ENCODE measurements at regions not wholly inside any gene's neighbourhood (a gene's known extent, or its start where the extent isn't known, plus 50 kb on each side); places are given as distances from the start of the nearest gene placed in this dataset.

DNA sequence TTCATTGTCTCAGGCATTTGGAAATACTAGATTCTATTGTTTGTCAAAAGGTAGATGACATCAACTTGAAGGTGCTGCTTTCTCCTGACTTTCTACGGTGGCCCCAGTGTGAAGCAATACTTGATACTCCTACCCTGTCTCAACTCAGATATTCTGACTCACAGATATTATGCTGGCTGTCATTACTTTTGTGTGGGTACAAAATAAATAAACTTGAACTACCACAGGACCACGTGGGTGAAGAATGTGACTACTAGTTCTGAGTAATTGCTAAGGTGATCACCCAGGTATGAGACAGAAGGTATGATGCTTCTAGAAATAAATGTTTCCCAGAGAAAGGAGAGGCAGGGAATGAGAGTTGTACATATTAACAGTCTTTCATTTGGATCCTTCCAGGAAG is 275.3 kb upstream of the SPOCK3 start:
- no peak for DNase-seq

DNA sequence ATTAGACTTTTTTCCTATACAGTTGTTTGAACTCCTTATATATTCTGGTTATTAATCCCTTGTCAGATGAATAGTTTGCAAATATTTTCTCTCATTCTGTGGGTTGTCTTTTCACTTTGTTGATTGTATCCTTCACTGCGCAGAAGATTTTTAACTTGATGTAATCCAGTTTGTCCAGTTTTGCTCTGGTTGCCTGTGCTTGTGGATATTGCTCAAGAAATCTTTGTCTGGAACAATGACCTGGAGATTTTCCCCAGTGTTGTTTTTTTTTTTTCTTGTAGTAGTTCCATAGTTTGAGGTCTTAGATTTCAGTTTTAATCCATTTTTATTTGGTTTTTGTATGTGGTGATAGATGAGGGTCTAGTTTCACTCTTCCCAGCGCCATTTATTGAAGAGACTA is 289.8 kb upstream of the SPOCK3 start:
- no peak for DNase-seq

DNA sequence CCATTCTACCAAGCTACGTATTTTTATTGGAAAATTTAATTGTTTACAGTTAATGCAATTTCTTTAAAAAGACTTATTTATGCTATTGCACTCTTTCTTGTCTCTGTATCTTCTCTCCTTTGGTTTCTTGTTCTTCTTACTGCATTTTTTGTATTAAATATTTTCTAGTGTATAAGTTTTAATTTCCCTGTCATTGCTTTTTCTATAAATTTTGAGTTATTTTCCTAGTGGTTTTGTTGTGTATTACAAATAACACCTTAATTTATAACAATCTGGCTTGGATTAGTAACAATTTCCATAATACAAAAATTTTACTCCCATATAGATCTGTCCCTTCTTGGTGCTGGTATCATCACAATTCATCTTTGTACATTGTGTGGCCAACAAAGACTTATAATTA is 303.5 kb upstream of the SPOCK3 start:
- DNase-seq, result no peak

DNA sequence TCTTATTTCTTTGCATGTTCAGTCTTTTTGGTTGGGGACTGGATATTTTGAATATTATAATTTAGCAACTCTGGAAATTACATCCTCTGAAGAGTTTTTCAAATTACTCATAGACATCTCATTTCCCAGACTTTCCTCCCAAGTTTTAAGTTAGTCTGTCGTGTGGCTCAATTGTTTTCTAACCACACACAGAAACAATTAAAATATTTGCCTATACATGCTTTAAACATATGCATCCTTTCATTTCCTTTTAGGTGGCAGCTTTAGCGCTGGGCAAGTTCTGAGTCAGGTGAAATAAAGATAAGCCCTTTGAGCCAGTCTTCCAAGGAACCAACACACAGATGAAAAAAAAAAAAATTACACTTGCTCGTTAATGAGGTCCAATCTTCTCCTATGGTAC is 307.0 kb upstream of the SPOCK3 start:
- no peak for DNase-seq

DNA sequence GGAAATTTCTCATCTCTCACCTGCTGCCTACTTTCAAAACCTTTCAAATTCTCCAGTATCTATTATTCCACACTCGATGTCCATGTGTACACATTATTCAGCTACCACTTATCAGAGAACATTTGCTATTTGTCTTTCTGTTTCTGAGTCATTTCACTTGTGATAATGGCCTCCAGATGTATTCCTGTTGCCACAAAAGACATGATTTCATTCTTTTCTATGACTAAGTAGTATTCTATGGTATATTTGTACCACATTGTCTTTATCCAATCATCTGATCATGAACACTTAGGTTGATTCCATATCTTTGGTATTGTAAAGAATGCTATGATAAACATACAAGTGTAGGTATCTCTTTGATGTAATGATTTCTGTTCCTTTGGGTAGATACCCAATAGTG is 310.1 kb upstream of the SPOCK3 start:
- DNase-seq, result no peak

DNA sequence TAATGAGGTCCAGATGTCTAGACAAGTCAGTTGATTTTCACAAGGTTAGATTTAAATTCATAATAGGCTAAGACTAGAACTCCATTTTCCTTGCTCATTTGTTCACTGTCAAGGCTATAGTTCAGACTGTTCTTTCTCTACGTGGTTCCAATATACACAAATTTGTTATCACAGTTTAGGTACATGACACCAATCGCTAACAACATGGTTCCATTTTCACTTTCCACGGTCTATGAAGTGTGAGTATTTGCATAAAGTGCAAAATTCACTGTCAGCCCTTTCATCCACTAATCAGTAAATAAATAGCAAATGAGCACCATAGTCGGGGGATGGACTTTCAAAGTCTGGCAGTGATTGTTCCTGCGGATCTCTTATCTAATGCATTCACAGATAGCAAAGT is 315.7 kb upstream of the SPOCK3 start:
- no peak for DNase-seq

DNA sequence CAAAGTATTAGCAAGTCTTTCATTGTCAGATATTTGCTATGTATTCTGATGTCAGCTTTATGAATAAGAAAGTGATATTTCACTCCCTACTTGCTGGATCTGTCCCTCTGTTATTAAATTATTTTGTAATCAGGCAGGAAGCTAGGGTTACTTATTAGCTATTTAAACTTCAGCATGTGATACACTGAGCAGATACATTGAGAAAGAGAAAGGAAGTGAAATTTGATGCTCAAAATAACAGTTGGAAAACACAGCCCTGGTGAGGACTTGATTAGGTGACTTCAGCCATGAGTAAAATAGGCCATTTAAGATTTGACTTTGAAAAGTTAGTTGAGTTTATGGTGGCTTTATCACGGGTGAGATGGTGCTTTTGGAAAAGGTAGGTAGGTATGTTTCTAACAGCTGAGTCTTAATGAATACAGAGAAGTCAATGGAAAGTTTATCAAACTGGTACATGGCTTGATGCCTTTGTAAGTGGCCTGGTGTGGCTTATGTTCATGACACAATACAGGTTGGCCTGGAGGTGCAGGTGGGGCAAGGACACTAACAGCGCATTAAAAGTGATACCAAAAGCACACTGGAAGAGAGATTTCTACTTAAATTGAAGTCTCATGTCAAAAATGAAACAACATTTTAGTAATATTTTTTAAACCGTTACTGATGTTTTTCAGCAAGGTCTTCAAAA is 321.2 kb upstream of the SPOCK3 start:
- no peak for DNase-seq

DNA sequence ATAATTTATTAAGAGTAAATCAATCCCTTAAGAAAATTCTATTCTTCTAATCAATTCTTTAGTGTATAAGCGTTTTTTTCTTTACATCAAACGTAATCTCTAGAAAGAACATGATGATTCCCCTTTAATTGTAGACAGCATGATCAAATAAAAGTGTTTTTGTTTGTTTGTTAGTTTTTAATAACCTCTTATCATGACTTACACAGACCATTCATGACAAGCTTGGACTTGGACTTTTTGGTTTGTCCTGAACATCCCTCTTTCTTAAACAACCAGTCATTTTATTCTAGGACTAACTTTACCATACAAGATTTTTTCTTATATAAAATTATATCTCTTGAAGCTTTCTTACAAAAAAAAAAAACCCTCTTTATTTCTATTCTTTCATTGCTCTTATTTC is 344.6 kb upstream of the SPOCK3 start:
- DNase-seq, result no peak

DNA sequence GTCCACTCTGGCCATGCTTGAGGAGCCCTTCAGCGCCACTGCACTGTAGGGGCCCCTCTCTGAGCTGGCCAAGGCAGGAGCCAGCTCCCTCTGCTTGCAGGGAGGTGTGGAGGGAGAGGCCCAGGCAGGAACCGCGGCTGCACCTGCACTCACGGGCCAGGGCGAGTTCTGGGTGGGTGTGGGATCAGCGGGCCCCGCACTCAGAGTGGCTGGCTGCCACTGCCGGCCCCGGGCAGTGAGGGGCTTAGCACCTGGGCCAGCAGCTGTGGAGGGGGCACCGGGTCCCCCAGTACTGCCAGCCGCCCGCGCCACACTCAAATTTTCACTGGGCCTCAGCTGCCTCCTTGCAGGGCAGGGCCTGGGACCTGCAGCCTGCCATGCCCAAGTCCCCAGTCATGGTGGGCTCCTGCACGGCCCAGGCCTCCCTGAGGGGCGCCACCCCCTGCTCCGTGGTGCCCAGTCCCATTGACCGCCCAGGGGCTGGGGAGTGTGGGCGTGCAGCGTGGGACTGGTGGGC is 347.2 kb upstream of the SPOCK3 start:
- DNase-seq, result no peak

DNA sequence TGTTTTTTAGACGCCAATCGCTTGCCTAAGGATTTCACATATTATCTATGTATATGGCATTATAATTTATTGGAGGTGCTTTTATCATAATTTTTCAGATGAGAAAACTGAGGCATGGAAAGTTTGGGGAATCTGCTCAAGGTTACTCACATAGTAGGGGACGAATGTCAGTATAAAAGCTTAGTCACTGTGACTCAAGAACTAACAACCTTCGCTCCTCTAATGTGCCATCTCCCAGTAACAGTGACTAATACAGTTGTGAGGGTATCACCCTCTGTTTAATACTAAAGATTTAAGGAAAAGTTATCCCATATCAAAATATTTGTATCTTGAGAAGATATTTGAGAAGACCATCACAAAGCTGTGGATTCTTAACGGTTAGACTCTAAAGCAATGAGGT is 353.1 kb upstream of the SPOCK3 start:
- no peak for DNase-seq

DNA sequence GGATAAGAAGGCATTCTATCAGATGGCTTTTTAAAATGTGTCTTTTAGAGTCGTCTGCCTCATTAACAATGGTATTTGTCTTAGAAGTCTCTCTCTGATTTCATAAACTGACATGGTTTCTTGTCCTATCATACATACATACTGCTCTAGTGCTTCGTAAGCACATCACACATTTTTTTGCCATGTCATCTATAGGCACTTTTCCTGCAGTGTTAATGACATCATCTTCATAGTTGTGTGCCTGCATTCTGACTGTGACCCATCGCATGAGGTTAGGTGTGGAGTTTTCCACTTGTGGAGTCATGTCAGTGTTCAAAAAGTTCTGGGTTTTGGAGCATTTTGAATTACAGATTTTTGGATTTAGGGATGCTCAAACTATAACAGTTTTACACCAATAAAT is 361.6 kb upstream of the SPOCK3 start:
- DNase-seq, result no peak

DNA sequence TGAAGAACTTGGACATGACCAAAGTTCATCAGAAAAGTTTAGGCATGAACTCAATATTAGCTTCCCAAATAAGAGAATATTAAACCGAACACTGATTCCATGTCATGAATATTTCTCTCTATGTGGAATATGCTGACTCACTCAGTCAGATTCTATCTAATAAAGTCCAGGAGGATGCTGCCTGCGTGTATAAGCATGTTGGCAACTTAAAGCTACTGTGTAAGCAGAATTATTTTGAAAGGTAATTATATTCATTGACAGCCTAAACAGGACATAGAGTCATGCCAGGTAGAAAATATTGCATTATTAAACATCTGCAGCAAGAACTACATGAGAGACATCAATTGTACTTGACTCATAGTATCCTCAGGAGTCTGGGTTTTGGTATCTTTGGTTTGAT is 367.9 kb upstream of the SPOCK3 start:
- no peak for DNase-seq

DNA sequence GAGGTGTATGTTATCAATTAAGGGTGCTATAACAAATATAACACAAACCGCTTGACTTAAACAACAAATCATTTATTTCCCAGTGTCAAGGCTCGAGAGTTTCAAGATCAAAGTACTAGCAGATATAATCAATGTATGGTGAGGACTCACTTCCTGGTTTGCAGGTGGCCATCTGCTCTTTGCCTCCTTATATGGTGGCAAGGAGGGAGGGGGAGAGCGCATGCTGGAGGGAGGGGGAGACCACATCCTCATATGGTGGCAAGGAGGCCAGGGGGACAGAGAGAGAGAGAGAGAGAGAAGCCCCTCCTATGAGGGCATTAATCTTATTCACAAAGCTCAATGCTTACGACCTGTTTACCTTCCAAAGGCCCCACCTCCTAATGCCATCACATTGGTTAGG is 372.3 kb upstream of the SPOCK3 start:
- DNase-seq, result no peak

DNA sequence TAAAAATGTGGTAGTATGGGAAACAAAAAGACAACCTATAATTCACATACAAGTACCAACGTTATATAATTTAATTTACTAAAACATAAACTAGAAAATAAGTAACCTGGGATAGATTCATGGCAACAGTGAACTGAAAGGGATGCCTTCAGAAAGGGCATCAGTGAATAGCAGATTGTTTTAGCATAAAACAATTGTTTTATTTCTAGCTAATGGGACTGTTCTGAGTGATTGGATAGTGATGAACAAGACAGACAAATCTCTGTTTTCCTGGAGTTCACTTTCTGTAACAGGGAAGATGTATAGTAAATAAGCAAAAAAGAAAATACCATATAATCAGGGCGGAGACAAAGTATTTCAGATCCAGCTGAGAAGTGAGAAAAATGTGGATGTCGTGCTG is 379.1 kb upstream of the SPOCK3 start:
- no peak for DNase-seq

DNA sequence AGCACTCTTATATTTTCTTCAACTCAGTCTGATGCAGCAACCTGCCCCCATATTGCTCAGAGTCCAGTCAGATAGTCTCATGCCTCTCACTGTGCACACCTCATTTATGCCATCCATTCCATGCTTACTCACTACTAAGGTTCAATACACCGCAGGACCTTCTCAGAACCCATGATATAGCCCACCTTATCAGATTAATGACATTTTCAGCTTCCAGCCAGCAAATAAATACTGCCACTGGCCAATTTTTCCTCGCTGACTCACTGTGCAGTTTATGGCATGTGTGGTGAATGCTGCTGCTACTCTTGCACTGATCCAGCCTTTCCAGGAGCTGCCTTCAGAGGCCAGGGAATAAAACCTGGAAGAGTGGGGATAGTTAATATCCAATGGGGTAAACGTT is 380.6 kb upstream of the SPOCK3 start:
- DNase-seq, result peak; percentile 67

DNA sequence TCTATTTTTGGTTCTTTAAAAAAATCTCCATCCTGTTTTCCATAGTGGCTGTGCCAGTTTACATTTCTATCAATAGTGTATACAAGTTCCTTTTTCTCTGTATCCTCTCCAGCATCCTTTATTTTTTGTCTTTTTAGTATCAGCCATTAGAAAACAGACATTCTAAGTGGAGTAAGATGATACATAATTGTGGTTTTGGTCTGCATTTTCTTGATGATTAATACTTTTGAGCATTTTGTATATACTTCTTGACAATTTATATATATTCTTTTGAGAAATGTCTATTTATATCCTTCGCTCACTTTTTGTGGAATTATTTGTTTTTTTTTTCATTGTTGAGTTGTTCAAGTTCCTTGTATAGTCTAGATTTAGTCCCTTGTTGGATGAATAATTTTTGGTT is 382.2 kb upstream of the SPOCK3 start:
- no peak for DNase-seq

DNA sequence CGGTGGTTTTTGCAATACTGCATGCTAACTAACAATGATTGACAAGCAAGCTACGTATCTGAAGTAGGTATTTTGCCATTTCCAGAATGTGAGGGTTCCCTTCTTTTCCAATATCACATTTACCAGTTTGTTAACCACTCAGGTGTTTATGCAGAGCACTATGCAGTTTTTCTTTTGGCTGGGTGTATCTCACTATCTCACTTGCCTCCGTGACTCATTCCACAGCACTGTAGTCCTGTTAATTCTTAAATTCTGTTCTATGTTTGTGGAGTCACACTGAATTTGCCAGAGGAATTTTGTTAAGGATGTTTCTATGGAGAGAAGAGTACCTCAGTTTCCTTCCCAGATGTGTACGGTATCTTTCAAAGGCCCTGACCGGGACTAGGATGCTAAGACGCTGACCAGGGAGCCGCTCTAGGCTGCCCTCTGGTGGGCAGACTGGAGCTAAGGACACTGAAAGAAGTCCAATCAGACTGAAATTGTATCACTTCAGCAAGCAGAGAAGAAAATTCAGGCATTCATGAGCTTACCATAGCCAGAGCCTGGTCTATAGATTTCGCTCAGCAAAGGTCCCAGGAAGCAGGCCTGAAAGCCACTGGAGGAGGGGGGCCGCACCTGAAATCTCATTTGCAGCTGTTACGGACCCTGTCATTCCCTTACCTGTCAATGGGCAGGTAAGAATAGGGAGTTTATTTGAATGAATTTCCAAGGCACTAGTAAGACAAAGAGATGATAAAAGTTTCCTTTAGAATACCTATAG is 388.4 kb upstream of the SPOCK3 start:
- DNase-seq, result no peak

DNA sequence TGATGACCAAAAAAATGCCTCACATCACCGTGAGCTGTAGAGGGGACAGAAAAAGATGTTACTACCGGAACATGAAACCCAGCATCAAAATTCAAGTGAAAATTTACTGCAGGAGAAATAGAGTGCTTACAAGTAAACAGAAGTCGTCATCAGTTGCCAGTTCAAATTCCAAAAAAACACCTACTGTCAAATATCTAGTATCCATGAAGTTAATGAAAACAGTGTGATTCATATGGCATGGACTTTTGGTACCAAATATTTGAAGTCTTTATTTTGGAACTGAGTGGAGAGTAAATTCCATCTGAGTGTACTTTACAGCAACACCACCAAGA is 388.9 kb upstream of the SPOCK3 start:
- DNase-seq, result no peak

DNA sequence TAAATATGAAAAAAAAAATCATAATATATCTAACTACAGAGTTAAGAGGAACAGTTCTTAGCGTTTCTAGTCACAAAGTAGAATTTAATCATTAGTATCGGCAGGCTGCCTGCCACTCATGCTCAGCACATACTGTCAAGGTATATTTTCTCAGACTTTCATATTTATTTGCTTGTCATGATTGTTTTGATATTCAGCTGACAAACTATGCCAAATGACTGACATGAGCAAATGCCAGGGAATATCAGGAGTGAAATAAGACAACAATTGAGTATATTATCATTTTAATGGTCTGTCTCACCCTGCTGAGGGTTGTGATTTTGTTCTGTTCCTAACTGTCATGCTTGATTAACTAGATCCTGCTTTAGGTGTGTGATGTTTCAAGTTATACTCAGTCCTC is 395.0 kb upstream of the SPOCK3 start:
- DNase-seq, result no peak

DNA sequence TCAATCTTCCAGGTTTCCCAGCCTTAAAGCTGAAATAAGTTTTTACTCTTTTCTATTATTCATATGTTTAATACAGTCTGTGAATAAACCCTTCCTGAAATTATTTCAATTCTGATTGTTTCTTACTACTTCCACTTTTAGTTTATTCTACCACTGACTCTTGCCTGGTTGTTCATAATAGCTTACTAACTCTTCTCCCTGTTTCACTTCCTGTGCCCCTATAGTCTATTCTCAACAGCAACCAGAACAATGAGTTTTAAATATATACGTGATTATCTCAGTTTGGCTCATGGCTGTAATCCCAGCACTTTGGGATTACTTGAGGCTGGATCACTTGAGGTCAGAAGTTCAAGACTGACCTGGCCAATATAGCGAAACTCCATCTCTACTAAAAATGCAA is 408.0 kb upstream of the SPOCK3 start:
- DNase-seq, result no peak

DNA sequence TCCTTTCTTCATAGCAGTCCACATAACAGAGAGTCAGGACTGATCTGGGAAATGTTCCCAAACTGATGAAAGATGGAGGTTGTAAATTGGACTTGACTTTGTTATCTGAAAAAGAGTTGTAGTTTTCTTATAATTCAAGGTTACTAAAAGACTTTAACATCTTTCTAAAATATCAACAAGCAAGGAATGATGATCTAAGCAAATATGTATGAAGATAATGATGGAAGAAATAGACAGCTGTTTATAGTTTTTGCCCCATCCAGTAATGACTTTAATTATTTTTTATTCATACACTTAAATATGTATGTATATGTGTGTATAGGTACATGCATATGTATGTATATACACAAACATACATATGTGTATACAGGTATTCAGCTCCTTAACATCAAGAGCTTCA is 411.1 kb upstream of the SPOCK3 start:
- no peak for DNase-seq

DNA sequence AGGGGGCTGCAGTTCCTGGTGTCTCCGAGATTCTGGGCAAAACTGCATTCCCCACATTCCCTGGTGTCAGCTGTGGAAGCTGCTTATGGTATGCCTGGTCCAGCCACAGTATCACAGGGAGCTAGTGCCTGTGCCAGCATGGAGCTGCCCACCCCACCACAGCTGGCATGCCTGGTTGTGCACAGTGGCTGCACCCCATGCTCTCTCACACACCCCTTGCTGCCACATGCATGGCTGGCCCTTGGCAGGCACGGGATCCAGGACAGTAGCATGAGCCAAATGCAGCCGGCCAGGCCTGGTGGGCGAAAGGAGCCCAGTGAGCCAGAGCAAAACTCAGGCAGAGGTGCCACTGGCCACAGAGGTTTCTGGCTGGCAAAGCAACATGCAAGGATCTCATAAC is 418.0 kb upstream of the SPOCK3 start:
- DNase-seq, result no peak

DNA sequence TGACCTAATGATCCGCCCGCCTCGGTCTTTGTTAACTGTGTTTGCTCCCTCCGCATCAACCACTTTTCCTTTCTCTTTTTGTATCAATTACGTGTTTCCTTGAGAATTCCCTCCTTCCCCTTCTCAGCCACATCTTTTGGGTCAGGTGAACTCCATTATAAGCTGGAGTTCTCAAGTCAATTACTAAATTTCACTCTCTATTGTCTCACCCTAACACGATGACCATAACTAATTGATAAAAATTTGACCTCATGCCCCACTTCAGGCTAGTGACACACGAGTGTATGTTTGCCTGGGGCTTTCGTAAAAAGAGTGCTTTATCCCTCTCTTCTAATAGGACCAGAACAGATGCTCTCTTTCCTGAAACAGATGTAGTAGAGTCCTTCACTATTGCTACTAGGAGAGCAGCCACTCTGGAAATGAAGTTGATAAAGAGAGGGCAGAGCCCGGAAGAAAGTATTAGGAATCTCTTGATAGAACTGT is 403.6 kb upstream of the ANXA10 start:
- no peak for DNase-seq

DNA sequence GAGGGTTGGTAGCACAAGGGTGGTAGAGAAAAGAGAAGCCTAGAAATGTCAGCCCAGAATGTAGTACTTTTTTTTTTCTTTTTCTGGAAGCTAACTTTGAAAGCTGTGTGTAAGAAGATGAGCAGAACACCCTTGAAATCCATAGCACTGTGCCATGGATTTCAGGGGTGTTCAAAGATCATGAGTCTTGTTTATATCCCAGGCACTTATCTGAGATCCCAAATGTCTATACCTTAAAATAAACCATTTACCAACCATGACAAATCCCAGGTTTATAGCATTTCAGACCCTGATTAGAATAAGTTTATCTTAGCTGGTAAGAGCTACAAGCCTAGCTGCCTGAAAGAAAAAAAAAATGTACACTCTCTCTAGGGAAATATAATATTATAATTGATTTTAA is 389.9 kb upstream of the ANXA10 start:
- no peak for DNase-seq

DNA sequence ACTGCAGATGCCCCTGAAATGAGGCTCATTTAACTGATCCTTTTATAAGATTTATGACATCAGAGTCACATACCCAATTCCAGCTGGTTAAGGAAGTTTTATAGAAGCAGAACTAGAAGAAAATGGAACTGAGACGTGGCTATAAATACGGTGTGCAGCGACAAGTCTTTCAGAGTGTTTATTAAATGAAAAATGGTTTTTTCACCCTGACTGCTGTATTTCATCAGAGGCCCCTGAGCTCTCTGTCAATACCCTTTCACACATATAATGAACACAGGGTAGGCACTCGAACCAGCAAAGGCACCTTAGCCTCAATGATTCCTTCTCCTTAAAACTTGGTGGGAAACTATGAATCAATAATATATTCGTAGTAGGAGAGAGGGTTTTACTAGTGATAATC is 380.8 kb upstream of the ANXA10 start:
- DNase-seq, result no peak
